ENCODE measurements at regions not wholly inside any gene's neighbourhood (a gene's known extent, or its start where the extent isn't known, plus 50 kb on each side); places are given as distances from the start of the nearest gene placed in this dataset.

DNA sequence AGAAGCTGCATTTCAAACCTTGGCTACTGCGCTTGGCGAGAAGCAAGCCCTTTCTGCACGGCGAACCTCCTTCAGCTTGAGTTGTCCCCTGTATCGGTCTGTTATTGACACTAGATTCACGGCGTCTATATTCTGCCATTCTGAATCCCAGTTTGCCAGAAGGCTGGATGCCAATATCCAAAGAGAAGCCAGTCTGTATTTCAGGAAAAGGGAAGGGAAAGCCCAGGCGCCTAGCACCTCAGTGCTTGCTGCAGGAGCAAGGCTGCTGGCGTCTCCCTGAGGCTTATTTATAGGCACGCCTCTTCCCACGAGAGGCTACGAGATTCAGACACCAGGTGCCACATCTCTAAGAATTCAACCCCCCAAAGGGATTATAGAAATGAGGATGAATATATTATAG is 89.6 kb upstream of the CDH4 start:
- ChIA-PET POLR2A (ENCODE audit: unreplicated experiment) (no interaction called here), CTCF (interaction anchor here (0.7 kb wide), 2 partner anchors 34 to 41 kb away, joined by 5 to 6 read pairs; no protein-coding TSS in a partner anchor)
- H3K9me1 ChIP-seq (ENCODE audit: insufficient read depth, low read length) = no peaks in the 10 kb centered on the region; the same call in 1 of the 2 replicates
- no peak overlapping the region for H2BK120ac ChIP-seq (ENCODE audit: low read depth, low read length)
- no peak overlapping the region for H4K8ac ChIP-seq (ENCODE audit: low read depth in 2 of 2, low read length in 2 of 2)
- intact Hi-C loops (cut with micrococcal nuclease) = no loop called here
- no peaks in the 10 kb centered on the region for H3K79me1 ChIP-seq (ENCODE audit: low read depth in 1 of 2, low read length in 2 of 2)
- DNase-seq (no peak), ATAC-seq (ENCODE audit: low read depth) (no peak)
- H3K18ac ChIP-seq (ENCODE audit: low read depth, low read length) = no peak overlapping the region
- H2BK15ac ChIP-seq (ENCODE audit: low read depth, low read length) = no peak overlapping the region
- no peak overlapping the region for H3K4ac ChIP-seq (ENCODE audit: low read depth, low read length)
- no peak overlapping the region for H4K5ac ChIP-seq (ENCODE audit: low read depth, low read length)
- no TSS peak for BruUV-seq (replicated peaks)
- no peak overlapping the region for H3K27ac ChIP-seq (ENCODE audit: insufficient read depth, low read length)
- dilution Hi-C loops (cut with HindIII; ENCODE audit: low sequenced_read_pairs, unreplicated experiment) = no loop called here
- H2AFZ ChIP-seq (replicated peaks; ENCODE audit: low read length, poor library complexity) = no peak overlapping the region
- H3K4me3 ChIP-seq (ENCODE audit: insufficient read depth, low read depth, low read length) = no peak overlapping the region
- no peak overlapping the region for H2BK20ac ChIP-seq (ENCODE audit: low read depth, low read length)
- H3K27me3 ChIP-seq (ENCODE audit: control insufficient read depth, insufficient read depth, low read length) = peaks cover 12% of the 10 kb centered on the region
- in situ Hi-C loops (cut with MboI; ENCODE audit: low sequenced_read_pairs) = no loop called here
- H3K56ac ChIP-seq (ENCODE audit: extremely low read depth, insufficient read depth, low read length) = no peak overlapping the region
- H3K14ac ChIP-seq (replicated peaks; ENCODE audit: low read depth, low read length) = no peak overlapping the region; the same call in 1 of the 2 replicates
- no peaks in the 10 kb centered on the region for H3K36me3 ChIP-seq (ENCODE audit: control insufficient read depth, insufficient read depth, low read length)
- H3K4me1 ChIP-seq (ENCODE audit: control insufficient read depth, insufficient read depth, low read length) = peaks cover 1% of the 10 kb centered on the region; the same call in 1 of the 2 replicates
- no peaks in the 10 kb centered on the region for H3K9me3 ChIP-seq (ENCODE audit: control insufficient read depth, insufficient read depth, low read length)
- WGBS, 2 experiments (ENCODE audit: extremely low coverage in 2 of 2, insufficient read length in 1 of 2) = 10% methylated on average over 2 of the region's 12 CpGs; no CpG with 5 or more reads in 1 of the 2 experiments
- no peak overlapping the region for H3K23ac ChIP-seq (ENCODE audit: low read depth, low read length)
- H2AK5ac ChIP-seq (ENCODE audit: low read depth, low read length) = no peak overlapping the region
- no peaks in the 10 kb centered on the region for H4K20me1 ChIP-seq (ENCODE audit: insufficient read depth, low read length)
- H2BK5ac ChIP-seq (ENCODE audit: low read depth, low read length, poor library complexity, severe bottlenecking) = no peak overlapping the region
- H3K9ac ChIP-seq (ENCODE audit: low read depth, low read length) = no peak overlapping the region
- H4K91ac ChIP-seq (ENCODE audit: insufficient read depth, low read depth, low read length) = no peak overlapping the region
- TF ChIP-seq, protein P1, sequence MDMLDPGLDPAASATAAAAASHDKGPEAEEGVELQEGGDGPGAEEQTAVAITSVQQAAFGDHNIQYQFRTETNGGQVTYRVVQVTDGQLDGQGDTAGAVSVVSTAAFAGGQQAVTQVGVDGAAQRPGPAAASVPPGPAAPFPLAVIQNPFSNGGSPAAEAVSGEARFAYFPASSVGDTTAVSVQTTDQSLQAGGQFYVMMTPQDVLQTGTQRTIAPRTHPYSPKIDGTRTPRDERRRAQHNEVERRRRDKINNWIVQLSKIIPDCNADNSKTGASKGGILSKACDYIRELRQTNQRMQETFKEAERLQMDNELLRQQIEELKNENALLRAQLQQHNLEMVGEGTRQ (IDR thresholded peaks at IDR 0.05; ENCODE audit: low read depth, low read length) = no peak
- TF ChIP-seq FOS (IDR thresholded peaks at IDR 0.05; ENCODE audit: low read depth, low read length) (no peak), MAFK (IDR thresholded peaks at IDR 0.05; ENCODE audit: low read depth, low read length) (no peak), CHD1 (IDR thresholded peaks at IDR 0.05; ENCODE audit: low read depth, low read length) (no peak), NFE2L2 (IDR thresholded peaks at IDR 0.05; ENCODE audit: low read depth, low read length) (no peak)
- H2AK9ac ChIP-seq (replicated peaks; ENCODE audit: low read depth, low read length, poor library complexity) = no peak overlapping the region
- no peak overlapping the region for H3K4me2 ChIP-seq (ENCODE audit: low read depth, low read length)
